NCI-H345 (cell line): ENCODE measurements at regions not wholly inside any gene's neighbourhood (a gene's known extent, or its start where the extent isn't known, plus 50 kb on each side); places are given as distances from the start of the nearest gene placed in this dataset.

Experiments used
- DNase-seq: peaks from one replicate; lab custom pipeline; 2025; lab: John Stamatoyannopoulos, UW

- DNase-seq: no peak
Observed at GRCh38 chr3:102083473-102083872, 234.2 kb downstream of the NFKBIZ start.

GRCh38 chr3:102084006-102084405 is 234.7 kb downstream of the NFKBIZ start:
- DNase-seq: no peak

- DNase-seq: no peak
Observed at GRCh38 chr3:102084704-102085103, 235.4 kb downstream of the NFKBIZ start.

DNA sequence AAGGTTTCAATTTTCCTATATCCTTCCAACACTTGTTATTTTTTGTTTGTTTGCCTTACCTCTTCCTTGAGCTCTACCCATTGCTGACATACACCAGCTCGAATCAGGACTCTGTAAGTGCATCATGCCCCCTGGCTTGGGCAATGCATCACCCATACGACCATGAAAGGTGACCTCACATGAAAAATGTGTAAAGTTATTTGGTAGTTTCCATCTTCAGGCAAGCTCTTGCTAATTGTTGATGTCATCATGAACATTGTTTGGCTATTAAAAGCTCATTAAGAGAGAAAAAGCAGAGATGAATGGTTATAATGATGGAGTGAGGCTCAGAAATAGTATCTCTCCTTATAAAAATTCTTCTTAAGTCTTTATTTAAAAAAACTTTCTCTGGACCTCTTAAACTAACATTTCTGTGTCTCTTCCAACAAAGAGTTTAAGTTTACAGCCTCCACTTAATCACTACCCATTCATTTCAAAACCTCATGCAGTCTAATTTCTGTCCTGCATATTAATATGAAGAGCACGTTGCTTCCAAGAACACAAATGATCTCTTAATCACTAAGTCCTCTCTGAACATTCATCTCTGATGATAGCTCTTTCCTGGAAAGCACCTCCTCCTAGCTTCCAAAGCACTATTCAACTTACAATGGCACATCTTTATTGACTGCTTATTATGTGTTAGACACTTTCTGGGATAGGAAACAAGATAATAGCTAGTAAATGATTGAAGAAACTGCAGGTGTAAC is 236.3 kb downstream of the NFKBIZ start:
- no peak for DNase-seq

- DNase-seq: no peak
Observed at GRCh38 chr3:102087236-102087635, 237.9 kb downstream of the NFKBIZ start.

DNA sequence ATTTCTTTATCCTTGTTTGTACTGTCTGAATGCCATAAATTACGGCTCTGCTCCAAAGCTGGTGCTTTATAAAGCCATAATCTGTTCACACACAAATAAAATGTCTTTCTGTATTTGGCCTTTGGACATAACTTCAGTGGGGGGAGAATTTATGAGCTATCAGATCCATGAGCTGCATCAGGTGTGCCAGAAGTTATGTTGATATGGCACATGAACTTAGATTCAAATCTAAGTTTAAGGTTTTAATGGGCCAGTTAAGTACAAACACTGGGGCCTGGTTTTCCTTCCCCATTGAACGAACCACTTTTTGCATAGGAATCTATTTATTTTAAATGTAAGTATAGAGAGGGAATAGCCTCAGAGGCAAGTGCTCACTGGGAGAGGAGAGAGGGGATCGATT is 239.9 kb downstream of the NFKBIZ start:
- DNase-seq: no peak

DNA sequence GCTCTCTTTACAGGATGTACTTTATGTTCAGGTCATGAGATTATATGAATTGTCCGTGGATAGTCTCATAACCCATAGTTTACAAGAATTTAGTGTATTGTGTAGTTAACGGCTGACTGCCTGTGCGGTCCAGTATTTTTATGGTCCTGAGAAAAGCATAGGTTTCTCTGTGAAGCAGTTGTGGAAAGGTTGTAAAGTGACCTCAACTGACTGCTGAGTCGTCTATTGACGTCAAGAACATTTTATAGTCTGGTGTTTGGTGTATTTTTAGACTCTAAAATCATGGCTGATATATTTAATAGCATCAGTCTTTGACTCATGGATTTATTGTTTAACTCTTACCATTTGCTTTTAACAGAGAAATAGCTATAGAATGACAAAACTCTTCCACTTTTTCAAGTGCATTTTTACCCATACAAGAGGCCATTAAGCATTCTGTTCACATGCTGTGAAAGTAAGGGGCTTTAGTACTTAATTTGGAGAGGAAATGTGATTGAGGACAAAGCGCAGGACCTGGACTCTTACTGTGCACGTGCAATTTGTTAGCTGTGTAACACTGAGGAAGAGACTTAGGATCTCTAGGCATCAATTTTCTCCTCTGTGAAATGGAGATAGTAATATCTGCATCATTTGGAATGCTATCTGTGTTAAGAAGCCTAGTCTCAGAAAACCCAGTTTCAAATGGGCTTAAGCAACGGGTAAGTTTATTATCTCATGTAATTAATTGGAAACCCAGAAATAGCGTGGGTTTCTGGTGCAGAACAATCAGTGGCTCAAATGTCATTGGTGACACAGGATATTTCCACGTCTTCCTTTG is 240.8 kb downstream of the NFKBIZ start:
- DNase-seq: no peak

GRCh38 chr3:102090721-102091045 is 241.4 kb downstream of the NFKBIZ start:
- DNase-seq: no peak

DNA sequence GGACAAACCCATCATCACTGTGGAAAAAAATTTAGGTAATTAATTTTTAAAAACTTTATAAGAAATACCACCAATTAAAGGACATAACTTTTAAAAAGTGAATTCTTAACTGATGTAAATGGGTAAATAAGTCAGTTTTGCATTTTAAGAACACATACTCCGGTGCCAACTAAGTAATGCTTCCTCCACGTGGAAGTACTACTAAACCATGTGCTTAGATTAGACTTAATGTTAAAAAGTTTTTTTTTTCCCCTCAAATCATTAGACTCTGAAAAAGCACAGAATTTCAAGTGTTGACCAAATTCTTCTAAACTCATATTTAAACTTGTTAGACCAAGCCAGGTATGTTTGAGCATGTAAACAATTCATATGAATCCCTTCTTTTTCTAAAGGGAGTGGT is 242.0 kb downstream of the NFKBIZ start:
- DNase-seq: no peak

- DNase-seq: no peak
Observed at GRCh38 chr3:102092617-102093466, 243.5 kb downstream of the NFKBIZ start.

DNA sequence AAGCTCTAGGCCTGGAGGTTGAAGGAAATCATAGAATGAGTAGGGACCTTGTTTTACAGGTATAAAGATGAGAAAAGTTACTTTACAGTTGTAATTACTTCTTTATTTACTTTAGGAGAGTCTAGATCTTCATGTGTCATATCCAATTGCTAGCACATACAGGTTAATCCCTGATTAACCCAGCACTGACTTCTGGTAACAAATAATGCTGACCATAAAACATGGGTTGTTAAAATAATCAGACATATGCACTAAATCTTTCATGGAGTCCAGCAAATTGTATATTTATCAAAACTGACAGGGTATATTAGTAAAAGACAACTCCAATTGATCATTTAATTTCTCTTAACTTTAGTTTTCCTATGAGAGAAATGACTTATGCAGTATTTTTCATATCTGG is 245.2 kb downstream of the NFKBIZ start:
- DNase-seq: no peak

- no peak for DNase-seq
Observed at GRCh38 chr3:102095383-102095782, 246.1 kb downstream of the NFKBIZ start.

- no peak for DNase-seq
Observed at GRCh38 chr3:102096066-102096465, 246.8 kb downstream of the NFKBIZ start.

DNA sequence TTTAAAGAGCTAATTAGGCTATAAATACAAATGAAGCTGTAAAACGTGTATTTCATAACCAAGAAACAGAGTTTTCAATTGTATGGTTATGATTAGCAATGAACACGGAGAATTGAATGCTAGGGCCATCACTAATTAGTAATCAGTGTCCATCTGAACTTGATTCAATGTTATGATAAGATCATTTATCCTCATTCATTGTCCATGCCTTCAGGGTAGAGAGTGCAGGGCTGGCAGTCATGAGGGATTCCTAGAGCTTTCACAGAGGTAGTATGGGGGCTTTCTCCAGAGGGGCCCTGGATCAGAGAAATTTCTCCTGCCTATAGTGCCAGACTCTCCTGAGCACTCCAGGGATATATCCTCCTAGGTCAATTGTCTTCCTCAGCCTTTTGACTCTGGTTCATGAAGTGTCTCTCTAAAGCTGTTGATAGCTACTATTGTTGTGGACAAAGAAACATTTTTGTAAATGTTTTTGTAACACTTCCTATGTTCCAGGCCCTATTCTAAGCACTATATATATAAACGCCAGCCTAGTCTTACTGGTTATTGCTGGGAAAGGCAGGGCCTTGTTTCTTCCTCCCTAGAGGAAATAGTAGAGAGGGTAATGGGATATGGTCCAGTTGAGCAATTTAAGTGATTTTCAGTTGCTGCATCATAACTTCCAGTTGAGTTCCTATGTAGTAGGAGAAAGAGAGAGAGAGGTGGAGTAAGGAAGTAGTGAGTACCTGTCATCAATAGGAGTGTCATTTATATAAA is 249.0 kb downstream of the NFKBIZ start:
- DNase-seq: no peak

- DNase-seq: no peak
Observed at GRCh38 chr3:102099913-102100312, 250.6 kb downstream of the NFKBIZ start.

DNA sequence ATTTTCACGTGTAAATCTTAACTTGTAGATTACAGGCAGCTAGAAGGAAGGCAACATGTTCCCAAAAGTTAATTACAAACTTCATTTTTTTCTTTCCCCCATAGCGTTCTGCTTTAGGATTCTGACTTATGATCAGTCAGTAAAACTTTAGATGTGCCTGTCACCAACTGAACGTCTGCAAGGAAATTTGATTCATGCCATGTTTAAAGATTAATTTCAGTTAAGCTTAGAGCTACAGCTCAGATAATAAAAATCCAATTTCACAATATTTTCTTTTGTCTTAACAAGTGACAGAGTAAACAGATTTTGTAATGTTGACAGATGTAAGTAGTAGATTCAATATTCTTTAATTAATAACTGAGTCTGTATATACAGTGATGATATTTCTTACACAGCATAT is 253.1 kb downstream of the NFKBIZ start:
- no peak for DNase-seq

- DNase-seq: no peak
Observed at GRCh38 chr3:102104033-102104432, 254.7 kb downstream of the NFKBIZ start.

GRCh38 chr3:102105193-102105592 is 255.9 kb downstream of the NFKBIZ start:
- no peak for DNase-seq

GRCh38 chr3:102106416-102107097 is 257.2 kb downstream of the NFKBIZ start:
- DNase-seq: no peak

DNA sequence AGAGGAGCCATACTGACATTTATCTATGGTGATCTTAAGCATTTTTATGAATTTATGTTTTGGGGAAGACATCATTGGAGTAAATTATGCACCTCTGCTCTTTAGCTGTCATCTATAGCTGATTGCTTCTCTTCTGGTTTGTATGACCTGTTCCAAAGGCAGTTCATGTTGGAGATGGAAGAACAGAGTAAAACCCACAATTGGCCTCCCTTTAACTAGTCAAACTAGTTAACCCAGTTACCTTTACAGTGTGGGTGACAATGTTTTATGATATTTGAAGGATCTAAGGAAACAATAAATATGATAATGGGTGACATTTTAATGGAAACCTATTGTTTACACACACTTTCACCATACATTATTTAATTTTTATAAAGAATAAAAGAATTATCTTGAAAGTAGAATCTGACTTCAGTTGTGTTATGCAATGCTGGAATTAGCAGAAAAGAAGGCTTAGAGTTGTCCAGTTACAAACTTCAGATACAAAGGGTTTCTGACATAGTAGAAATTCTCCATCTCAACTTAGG is 263.5 kb downstream of the NFKBIZ start:
- DNase-seq: no peak

DNA sequence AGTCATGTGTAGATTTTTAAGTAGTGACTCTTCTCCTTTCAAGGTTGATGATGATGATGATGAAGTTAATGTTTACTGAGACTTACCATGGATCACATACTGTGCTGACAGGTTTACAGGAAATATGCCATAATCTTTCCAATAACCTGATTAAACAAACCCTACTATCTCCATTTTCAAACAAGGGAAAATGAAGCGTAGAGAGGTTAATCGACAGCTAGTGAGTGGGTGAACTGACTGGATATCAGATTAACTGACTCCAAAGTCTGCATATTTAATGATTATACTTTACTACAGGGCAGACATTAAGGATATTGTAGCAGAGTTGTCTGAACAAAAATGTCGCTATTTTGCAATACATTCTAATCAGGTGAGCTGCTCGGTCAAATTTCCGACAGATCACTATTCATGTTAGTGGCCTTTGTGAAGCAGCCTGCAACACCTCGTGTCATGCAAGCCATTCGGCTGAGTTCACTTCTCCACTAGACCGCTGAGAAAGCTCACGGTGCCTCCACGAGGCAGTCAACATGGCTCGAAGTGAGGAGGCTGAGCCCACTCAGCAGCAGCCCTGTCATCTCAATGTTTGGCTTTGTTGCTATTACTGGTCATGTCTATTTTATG is 264.2 kb downstream of the NFKBIZ start:
- DNase-seq: no peak
